Stimulated activated CD4-positive, alpha-beta T cell treated with anti-CD3 and anti-CD28 coated beads, Interleukin-12 subunit alpha, Interleukin-12 subunit beta, amount 100 ng/mL, for 24 hours (primary cell): ENCODE measurements at regions not wholly inside any gene's neighbourhood (a gene's known extent, or its start where the extent isn't known, plus 50 kb on each side); places are given as distances from the start of the nearest gene placed in this dataset.
"Not testable (repeated sequence)": the region's sequence is repeated elsewhere in the genome, so short reads cannot be mapped to it uniquely, and the experiment has no call there.

Source experiments
- DNase-seq, 2 experiments: peaks; one replicate each; pipeline ENCODE4 v3.0.0-alpha.2; 2020; ENCODE audit warnings: low read depth in 2 of 2

DNA sequence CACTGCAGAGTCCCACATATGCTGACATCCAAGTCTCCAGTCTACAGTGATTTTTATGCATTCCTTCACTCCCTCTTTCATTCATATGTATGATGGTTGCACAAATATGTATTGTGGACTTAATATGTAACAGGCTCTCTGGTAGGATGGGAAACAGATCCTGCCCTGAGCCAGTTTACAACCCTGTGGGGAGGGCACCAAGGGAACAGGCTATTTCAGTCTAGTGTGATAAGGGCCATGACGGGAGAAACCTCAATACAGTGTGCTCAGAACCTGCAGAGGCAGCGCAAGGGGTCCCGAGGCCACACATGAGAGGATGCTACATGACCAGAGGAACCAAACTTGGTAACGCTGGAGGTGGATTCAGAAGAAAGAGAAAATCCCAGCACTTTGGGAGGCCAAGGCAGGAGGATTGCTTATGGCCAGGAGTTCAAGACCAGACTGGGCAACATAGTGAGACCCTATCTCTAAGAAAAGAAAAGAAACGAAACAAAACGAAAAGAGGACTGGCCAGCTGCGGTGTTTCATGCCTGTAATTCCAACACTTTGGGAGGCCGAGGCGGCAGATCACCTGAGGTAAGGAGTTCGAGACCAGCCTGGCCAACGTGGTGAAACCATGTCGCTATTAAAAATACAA lies 249.8 kb upstream of the JARID2 start:
- DNase-seq: no peak

DNA sequence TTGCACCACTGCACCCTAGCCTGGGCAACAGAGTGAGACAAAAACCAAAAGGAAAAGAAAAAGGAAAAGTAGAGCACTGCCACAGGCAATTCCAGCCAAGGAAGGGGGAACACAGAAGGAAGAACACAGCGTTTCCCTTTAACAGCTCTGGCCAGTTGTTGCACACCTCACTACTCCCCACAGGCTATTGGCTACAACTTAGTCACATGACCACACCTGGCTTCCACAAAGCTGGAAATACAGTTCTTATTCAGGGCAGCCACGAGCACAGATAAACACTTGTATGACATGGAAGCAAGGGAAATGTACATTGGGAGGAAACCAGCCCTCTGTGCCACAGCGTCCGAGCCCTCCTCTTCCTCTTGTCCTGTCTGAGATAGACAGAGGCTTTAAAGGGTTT lies 249.0 kb upstream of the JARID2 start:
- no peak for DNase-seq

DNA sequence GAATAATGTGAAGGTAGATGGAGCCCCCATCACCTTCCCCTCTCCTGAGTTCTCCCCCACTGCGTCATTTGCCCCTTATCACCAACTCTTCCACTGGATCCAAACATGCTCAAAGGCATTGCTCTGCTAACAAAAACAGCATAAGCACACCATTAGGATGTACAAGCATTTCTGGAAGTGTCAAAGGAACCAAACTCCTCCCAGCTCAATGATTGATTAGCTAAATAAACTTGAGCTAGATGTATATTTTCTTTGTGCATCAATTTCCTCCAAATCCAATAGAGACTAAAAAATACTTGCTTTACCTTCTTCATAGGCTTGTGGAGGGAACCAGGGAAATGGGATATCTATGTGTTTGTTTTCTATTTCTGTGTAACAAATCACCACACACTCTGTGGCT lies 248.4 kb upstream of the JARID2 start:
- no peak for DNase-seq

DNA sequence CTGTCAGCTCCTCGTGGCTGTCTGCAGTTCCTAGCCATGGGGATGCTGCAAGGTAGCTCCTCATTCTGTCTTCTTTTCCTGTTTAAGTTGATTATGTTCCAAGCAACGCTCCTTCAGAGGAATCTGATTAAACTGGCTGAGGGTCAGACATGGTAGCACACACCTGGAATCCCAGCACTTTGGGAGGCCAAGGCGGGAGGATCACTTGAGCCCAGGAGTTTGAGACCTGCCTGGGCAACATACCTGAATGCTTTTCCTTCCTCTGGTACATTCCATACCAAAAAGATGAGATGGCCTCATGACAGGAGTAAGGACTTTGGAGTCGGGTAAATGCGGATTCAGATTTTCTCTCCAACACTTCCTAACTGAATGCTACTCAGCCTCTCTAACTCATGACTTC lies 246.8 kb upstream of the JARID2 start:
- no peak for DNase-seq

DNA sequence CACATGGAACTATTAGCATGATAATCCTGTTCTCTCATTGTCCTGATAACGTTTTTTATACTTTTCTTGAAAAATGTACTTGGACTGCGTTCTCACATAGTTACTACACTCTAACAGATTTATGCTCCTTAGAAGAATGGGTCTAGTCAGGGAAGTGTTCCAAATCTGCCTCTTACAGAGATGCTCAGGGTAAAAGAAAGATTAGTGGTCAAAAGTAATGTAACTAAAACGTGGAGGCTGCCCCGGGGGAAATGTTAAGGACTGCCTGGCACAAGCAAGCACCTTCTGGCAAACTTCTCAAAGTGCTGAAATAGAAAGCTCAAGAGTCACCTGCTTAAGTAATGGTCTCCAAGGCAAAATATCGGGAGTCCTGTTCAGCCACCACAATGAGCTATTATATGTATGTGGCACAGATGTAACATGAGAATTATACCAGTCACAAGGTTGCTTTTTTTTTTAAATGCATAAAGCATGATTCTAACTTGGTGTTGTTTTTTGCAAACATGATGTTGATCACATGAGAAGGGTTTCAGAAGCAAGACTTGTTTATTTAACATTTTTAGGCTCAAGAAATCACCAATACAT lies 244.5 kb upstream of the JARID2 start:
- DNase-seq: no peak

DNA sequence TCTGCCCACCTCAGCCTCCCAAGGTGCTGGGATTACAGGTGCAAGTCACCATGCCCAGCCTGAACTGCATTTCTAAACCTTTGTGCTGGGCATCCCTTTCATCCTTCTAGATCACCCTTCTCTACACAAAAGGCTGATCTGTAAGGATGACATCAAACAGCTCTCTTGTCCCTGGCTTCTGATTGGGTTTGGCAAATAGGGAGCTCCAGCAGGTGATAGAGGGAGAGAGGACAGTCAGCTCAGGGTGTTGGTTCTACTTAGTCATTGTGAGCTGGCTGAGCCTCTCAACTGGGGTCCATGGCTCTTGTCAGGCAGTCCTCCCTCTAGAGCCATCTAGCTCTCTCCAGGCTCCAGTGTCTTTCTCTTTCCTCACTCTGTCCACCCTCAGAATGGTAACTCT lies 237.6 kb upstream of the JARID2 start:
- no peak for DNase-seq

DNA sequence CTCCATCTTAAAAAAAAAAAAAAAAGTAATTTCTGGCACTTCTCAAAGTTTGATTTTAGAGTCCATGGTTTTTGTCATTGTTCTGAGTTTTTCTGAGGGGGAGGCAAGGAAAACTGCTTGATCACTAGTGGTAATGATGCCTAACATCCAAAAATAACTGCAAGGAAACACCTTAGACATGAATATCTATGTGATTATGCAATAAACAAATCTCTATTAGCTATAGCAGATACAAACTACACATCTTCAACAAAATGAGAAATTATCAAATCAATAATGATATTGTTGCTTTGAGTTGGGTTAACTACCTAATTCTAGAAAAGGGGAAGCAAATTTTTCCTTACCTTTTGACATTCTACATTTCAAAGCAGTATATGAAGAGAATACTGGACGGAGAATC lies 230.9 kb upstream of the JARID2 start:
- DNase-seq: no peak

DNA sequence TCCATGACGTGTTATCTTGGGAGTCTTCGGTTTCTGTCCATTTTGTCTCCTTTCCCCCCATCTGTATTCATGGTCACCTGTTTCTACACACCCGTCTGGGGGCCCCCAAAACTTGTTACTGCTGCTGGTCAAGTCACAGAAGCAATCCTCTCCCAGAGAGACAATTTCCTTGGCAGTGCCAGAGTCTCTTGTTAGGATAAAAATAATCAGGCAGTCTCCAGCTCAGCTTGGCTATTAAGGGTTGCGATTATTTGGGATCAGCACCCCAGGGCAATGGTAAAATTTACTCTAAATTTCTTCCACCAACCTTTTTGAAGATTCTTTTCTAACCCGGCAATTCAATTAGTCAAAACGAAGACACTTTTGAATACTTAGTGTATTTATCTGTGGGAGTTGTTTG lies 229.1 kb upstream of the JARID2 start:
- DNase-seq: no peak

DNA sequence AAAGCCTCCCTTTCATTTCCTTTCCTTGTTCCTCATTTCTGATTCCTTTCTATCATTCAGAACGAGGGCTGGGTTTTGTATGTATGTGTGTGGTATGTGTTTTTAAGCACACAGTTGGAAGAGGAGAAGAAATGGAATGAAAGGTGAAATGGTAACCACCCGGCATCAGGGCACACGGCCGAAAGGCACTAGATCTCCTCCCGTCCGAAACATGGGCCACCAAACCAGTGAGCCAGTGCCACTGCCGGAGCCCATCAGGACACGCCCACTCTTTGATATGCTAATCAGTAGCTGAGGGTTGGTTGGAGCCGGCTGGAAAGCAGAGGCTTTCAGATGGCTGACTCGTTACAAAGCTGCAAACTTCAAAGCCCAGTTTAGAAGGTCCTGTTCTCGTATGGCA lies 228.6 kb upstream of the JARID2 start:
- no peak for DNase-seq

DNA sequence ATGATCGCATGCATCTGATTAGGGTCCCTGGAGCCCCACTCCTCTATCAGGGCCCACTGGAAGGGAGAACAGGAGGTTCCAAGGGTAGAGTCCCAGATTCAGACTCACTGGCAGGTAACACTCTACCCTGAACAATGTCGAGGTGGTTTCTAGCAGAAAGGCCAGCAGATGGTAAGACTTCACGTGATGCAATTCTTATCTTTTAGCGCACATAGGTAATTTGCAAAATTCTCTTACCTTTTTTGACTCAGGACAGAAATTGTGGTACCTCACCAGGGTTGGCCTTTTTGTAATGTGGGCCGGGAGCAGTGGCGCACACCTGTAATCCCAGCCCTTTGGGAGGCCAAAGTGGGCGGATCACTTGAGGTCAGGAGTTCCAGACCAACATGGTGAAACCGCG lies 228.1 kb upstream of the JARID2 start:
- DNase-seq: no peak

DNA sequence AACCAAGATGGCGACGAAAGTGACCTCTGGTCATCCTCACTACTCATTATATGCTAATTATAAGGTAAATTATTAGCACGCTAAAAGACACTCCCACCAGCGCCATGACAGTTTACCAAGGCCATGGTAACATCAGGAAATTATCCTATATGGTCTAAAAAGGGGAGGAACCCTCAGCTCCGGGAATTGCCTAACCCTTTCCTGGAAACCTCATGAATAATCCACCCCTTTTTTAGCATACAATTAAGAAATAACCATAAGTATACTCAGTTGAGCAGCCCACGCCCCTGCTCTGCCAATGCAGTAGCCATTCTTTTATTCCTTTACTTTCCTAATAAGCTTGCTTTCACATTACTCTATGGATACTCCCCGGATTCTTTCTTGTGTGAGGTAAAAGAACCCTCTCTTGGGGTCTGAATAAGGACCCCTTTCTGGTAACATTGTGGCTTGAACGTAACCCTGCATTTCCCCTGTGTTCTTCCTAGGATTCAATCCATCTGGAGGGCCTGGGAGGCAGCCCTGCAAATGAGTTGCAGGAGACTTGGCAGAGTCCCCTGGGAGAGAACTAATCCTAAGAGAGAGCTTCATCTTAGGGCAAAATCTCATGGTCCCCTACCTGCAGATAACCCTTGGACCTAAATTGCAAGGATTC lies 225.6 kb upstream of the JARID2 start:
- no peak for DNase-seq

DNA sequence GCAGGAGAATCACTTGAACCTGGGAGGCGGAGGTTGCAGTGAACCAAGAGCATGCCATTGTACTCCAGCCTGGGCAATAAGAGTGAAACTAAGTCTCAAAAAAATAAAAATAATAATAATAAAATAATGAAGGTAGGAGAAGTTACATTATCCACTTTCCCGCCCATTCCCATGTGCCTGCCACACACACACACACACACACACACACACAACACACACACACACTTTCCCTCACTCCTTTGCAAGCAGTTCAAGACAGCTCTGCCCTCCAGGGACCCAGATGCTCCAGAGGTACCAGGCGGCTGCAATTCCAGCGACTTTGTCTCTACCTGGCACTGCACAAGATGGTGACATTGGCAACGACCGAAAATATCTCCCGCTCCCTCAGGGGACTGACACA lies 224.8 kb upstream of the JARID2 start:
- no peak for DNase-seq

DNA sequence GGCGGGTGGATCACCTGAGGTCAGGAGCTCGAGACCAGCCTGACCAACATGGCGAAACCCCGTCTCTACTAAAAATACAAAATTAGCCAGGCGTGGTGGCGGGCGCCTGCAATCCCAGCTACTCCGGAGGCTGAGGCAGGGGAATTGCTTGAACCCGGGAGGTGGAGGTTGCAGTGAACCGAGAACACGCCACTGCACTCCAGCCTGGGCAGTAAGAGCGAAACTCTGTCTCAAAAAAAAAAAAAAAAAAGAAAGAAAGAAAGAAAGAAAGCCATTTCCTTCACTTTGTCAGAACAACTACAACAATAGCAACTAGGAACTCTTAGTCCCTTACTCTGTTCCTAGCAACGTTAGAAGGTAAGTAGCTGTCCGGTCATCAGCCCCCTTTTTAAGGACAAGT lies 222.9 kb upstream of the JARID2 start:
- not testable (repeated sequence) for DNase-seq

DNA sequence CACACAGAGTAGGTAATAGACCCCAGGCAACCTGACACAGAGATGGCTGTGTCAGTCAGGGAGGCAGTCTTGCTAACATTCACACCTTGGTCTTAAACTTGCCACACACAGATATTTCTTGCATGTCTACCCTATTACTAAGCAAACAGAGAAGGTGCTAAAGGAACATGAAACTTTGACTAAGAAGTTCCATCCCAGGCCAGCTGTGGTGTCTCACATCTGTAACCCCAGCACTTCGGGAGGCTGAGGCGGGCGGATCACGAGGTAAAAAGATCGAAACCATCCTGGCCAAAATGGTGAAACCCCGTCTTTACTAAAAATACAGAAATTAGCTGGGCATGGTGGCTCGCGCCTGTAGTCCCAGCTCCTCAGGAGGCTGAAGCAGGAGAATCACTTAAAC lies 222.4 kb upstream of the JARID2 start:
- DNase-seq: peak; percentile 33 to 68

DNA sequence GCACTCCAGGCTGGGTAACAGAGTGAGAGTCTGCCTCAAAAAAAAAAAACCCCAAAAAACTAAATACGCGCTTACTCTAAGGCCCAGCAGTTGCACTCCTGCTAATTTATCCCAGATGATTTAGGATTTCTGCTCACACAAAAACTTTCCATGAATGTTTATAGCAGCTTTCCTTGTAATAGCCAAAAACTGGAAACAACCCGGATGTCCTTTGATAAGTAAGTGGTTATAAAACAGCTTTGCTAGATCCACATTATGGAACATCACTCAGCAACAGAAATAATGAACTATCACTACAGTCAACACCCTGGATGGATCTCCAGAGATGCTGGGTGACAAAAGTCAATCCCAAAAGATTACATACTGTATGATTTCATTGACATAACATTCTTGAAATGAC lies 220.4 kb upstream of the JARID2 start:
- DNase-seq: no peak

DNA sequence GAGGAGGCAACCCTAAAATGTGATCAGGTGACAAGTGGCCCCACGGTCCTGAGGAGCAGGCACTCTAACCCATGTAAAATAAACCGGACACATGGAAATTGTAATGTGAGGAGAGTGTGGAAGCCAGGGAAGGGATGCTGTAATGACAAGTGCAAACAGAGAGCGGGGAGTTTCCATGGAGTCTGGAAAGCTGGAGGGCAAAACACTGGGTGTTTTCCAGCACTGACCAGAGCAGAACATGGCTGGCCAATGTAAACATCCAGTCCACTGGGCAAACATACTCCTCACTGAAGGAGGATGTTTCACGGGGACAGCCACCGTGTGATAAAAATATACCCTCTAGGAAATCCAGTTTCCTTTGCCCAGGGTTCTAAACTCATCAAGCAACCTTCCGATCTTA lies 219.0 kb upstream of the JARID2 start:
- DNase-seq: no peak

DNA sequence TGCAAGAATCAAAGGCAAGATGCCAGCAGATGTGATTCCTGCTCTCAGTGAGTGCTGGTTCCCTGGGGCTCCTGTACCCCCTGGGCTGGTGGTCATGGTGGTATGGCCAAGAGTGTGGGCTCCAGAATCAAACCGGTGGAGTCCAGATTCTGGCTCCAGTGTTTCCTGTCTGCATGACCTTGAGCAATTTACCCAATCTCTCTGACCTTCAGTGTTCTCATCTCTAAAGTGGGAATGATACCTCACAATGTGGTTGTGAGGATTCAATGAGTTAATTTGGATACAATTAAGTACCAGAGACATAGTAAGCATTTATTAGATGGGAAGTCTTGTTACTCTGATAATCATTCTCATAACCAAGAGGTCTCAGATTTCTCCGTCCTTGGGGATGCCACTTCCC lies 218.4 kb upstream of the JARID2 start:
- no peak for DNase-seq

DNA sequence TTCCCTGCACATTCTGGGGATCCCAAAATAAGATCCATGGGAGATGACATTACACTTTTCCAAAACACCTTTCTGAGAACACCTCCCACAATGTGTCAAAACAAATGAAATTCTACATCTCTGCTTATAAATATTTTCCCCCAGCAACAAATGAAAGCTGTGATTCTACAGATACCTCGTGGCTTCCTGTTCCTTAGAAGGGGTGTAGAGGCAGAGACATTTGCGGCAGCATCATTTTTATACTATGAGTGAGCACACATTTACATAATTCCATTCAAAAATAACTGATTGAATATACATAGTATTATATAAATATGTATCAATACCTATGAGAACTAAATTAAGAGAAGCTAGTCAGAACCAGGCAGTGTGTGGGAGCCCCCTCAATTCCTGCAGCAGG lies 213.9 kb upstream of the JARID2 start:
- DNase-seq: no peak

DNA sequence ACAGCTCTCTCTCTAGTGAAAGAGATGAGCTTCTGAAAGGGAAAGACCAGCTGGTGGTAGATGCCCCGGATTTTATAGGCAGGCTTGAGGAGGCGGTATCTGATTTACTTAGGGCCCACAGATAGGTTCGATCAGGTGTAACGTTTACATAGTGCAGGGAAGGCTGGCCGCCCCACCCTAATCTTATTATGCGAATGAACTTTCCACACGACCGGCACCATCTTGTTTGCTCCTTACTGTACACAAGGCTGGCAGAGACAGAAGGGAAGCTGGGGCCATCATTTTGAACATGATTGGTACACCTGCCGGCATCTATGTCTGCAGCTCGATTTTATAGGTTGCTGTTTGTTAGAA lies 212.0 kb upstream of the JARID2 start:
- no peak for DNase-seq

DNA sequence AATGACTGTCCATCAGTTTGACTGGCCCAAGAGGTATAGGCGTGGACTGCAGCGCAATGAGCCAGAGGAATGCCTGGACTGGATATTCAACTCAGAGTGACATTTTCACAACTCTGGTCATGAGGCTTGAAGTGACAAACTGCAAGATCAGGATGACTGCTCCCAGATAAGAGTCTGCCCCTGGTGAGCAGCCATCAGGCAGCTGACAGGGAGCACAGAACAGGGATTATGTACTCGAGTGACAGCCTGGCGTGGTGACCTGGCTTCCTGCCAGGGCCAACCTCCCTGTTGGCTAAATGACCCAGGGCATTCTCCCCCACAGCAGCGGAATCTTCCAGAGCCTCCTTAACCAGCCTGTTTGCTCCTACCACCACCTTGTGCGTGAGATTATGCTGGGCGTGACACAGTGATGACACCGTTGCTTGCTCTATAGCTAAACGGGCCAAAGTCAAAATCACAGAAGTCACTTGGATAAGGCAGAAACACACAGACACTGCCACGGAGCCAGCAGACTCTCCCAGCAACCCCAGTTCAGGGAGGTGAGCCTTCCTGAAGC lies 209.1 kb upstream of the JARID2 start:
- no peak for DNase-seq

DNA sequence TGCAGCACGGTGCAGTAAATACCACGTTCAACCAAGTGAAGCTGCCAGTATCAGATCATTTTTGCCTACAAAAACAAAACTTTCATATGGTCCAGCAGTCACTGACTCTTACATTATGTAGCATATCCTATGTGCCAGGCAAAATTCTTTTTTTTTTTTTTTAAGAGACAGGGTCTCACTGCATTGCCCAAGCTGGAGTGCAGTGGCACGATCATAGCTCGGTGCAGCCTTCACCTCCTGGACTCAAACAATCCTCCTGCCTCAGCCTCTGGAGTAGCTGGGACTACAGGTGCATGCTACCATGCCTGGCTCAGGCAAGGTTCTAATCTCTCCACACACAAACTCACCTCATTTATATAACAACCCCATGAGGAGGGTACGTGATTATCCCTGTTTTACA lies 208.6 kb upstream of the JARID2 start:
- DNase-seq: no peak

DNA sequence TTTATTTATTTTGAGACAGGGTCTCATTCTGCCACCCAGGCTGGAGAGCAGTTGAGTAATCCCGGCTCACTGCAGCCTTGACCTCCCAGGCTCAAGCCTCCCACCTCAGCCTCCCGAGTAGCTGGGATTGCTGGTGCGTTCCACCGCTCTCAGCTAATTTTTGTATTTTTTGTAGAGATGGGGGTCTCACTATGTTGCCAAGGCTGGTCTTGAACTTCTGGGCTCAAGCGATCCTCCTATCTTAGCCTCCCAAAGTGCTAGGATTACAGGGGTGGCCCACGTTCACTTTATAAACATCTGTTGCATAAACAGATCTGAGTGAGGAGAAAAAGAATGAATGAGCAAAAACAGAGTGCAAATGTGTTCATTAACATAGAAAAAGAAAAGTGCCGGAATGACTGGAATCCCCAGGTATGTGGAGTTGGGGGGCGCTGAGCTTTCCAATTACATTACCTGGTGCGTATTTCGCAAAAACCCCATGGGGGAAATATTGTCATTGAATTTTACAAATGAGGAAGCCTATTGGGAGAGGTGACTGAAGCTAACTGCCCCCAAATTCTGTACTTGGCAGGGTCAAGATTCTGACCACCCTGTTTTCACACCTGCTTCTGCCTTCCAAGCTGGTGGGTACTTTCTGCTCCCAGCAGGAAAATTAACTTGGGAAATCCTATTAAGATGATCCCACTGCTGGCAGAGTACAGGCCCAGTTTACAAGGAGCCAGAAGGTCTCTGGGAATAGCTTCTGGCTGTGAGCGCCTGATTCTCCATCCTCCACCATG lies 207.7 kb upstream of the JARID2 start:
- no peak for DNase-seq

DNA sequence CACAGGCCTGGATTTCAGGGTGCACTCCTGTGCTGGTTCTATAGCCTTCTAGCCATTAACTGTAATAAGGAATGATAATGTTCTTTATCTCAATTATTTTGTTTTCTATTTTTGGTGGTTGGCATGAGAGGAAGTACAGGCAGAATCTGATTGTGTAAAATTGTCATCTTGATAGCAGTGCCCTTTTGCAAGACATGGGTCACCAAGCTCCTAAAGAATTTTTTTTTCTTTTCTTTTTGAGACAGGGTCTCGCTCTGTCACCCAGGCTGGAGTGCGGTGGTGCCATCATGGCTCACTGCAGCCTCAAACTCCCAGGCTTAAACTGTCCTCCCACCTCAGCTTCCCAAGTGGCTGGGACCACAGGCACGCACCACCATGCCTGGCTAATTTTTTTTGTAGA lies 206.7 kb upstream of the JARID2 start:
- no peak for DNase-seq
